HepG2 (cell line): ENCODE measurements at regions not wholly inside any gene's neighbourhood (a gene's known extent, or its start where the extent isn't known, plus 50 kb on each side); places are given as distances from the start of the nearest gene placed in this dataset.

Source experiments
- ATAC-seq: fragments of 200-7000 bp; cut with Tn5 transposase; 3 replicates; pipeline ENCODE4 v1.9.1; 2020; ENCODE audit warnings: mild to moderate bottlenecking, moderate library complexity
- BruUV-seq: library from RNA; stranded (reverse); fragments of 400-500 nt; replicated peaks from 2 replicates; lab custom pipeline; 2021; lab: Mats Ljungman, UMichigan
- CTCF ChIA-PET: fragments of 300-600 bp; formaldehyde crosslinking; extraction: SDS; loops from one replicate; lab custom pipeline; 2021; ENCODE audit warnings: low total read pairs, inconsistent platforms, low intra/inter-chr PET ratio; lab: Yijun Ruan, JAX
- POLR2A ChIA-PET: fragments of 350-600 bp; sonication (Branson Sonifier 250); formaldehyde crosslinking; loops from one replicate; lab custom pipeline; 2020; ENCODE audit warnings: antibody characterized with exemption, inconsistent platforms; lab: Yijun Ruan, JAX
- DNase-seq: peaks from one replicate; pipeline ENCODE4 v3.0.0-alpha.2; 2015; ENCODE audit warnings: low spot score
- FAIRE-seq: peaks from 3 replicates; lab custom pipeline; 2011; peaks lifted over from hg19 to GRCh38; lab: Jason Lieb, UNC
- H2AFZ ChIP-seq: one replicate; pipeline ENCODE4 v1.6.1; 2011; ENCODE audit warnings: low read length, inconsistent platforms
- H3K27ac ChIP-seq: fragments of 300-600 bp; 3 replicates; pipeline ENCODE4 v1.8.0; 2011; ENCODE audit warnings: mixed run types, mild to moderate bottlenecking, mixed read lengths, low read length, inconsistent platforms; ENCODE audit not compliant: insufficient read depth; ENCODE audit errors: extremely low read length
- H3K27me3 ChIP-seq, 2 experiments: fragments of 200-600 bp in 1 of 2; 2 replicates in 1 of 2; 3 replicates in 1 of 2; pipeline versions ENCODE4 v1.6.0 to v1.8.0; 2011; ENCODE audit warnings: low read length in 2 of 2, mild to moderate bottlenecking in 2 of 2, moderate library complexity in 2 of 2, inconsistent platforms in 1 of 2; ENCODE audit not compliant: insufficient read depth in 2 of 2, control insufficient read depth in 1 of 2
- H3K36me3 ChIP-seq, 2 experiments: fragments of 200-600 bp in 1 of 2; replicated peaks in 1 of 2; 2 replicates in 1 of 2; 3 replicates in 1 of 2; pipeline versions ENCODE4 v1.5.1 to v1.8.0; 2011; ENCODE audit warnings: low read length in 2 of 2, inconsistent platforms in 1 of 2; ENCODE audit not compliant: insufficient read depth in 2 of 2, control insufficient read depth in 1 of 2
- H3K4me1 ChIP-seq: 2 replicates; pipeline ENCODE4 v1.5.1; 2012; ENCODE audit warnings: low read length, inconsistent platforms; ENCODE audit not compliant: insufficient read depth
- H3K4me2 ChIP-seq: 2 replicates; pipeline ENCODE4 v1.6.0; 2011; ENCODE audit warnings: low read depth, low read length, inconsistent platforms
- H3K4me3 ChIP-seq, 3 experiments: fragments of 200-600 bp in 1 of 3; sonication (generic), shearing (Covaris generic) in 1 of 3; replicated peaks in 1 of 3; 2 replicates each; pipeline ENCODE4 v1.5.1; 2011 to 2016; ENCODE audit warnings: low read length in 3 of 3, inconsistent platforms in 2 of 3, low read depth in 2 of 3, mild to moderate bottlenecking in 2 of 3, control low read depth in 1 of 3, mixed read lengths in 1 of 3; ENCODE audit not compliant: insufficient read depth in 1 of 3
- H3K79me2 ChIP-seq: one replicate; pipeline ENCODE4 v1.6.1; 2011; ENCODE audit warnings: low read length, inconsistent platforms; ENCODE audit not compliant: insufficient read depth
- H3K9ac ChIP-seq: 2 replicates; pipeline ENCODE4 v1.6.0; 2011; ENCODE audit warnings: mild to moderate bottlenecking, low read depth, low read length, inconsistent platforms; ENCODE audit not compliant: insufficient read depth
- H3K9me3 ChIP-seq: 2 replicates; pipeline ENCODE4 v1.5.1; 2012; ENCODE audit warnings: mild to moderate bottlenecking, low read length
- H4K20me1 ChIP-seq: 2 replicates; pipeline ENCODE4 v1.6.0; 2011; ENCODE audit warnings: inconsistent platforms, mild to moderate bottlenecking, low read length, moderate library complexity; ENCODE audit not compliant: insufficient read depth
- GABPB1 ChIP-seq: IDR thresholded peaks from 2 replicates; pipeline ENCODE4 v1.6.1; 2016; ENCODE audit warnings: mild to moderate bottlenecking, missing genetic modification reagents, moderate library complexity, missing compliant biosample characterization
- HMGA1 ChIP-seq: sonication (generic); formaldehyde crosslinking; conservative IDR thresholded peaks from 2 replicates; pipeline ENCODE4 v1.4.0; 2020; ENCODE audit warnings: missing genetic modification reagents
- NFE2L2 ChIP-seq: fragments of 150-350 bp; IDR thresholded peaks from 2 replicates; pipeline ENCODE4 v1.6.1; 2014; ENCODE audit warnings: low read length
- SRSF4 ChIP-seq: fragments of 200-400 bp; formaldehyde crosslinking; IDR thresholded peaks from one replicate; pipeline ENCODE4 v1.6.1; 2018; ENCODE audit warnings: mild to moderate bottlenecking, low read depth, low read length, moderate library complexity; ENCODE audit not compliant: poor library complexity, severe bottlenecking
- ZBTB7B ChIP-seq: sonication (generic); formaldehyde crosslinking; IDR thresholded peaks from 2 replicates; pipeline ENCODE4 v1.4.0; 2020; ENCODE audit warnings: missing genetic modification reagents
- WGBS: methylation state at CpG from one replicate; pipeline ENCODE4 v1.1.6; 2017; ENCODE audit warnings: low lambda C conversion rate; 5-methylcytosine and 5-hydroxymethylcytosine counted together
- in situ Hi-C: cut with HindIII; loops from 2 replicates; pipeline ENCODE4 v1.10.0; 2017; ENCODE audit warnings: low pct_unique_long_range_greater_than_20kb; ENCODE audit not compliant: extremely low pct_ligation_motif_present
- intact Hi-C: fragments of 100-400 bp; cut with micrococcal nuclease; formaldehyde crosslinking; loops from one replicate; pipeline ENCODE4 v1.10.0; 2022; ENCODE audit not compliant: unreplicated experiment
- TF ChIP-seq, protein P1 (sequence below): fragments of 450-650 bp; IDR thresholded peaks from 2 replicates; pipeline ENCODE4 v1.6.1; 2016
- TF ChIP-seq, protein P2 (sequence below): fragments of 450-650 bp; IDR thresholded peaks from 2 replicates; pipeline ENCODE4 v1.6.1; 2017; ENCODE audit warnings: mild to moderate bottlenecking

DNA sequence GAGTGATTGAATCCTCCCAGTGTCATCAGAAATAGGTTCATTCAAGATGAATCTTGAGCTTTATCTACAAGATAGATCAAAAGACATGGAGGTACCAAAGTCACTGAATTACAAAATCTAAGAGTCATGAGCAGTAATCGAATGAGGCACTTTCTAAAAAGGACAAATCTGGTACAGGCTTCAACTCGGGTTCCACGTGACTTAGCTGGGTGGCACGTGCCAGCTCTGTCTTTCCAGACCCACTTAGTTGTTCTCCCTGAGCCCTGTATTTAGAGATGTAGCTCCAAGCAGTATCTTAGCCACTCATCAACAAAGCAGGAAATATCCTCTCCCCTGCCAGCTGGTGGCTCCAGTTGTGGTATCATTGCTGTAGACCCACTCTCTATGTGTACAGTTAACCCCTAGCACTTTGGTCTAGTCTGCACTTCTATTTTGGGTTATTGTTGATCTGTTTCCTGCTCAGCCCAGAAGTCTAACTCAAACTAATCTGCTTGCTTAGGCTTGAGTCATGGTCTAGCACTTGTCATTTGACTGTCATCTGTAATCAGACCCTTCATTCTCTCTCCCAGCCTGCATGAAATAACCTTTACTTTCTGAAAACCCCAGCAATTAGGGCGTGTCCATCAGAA is 528.7 kb downstream of the ETS1 start:
- no peaks in the 10 kb centered on the region for H3K36me3 ChIP-seq
- intact Hi-C loops, result no loop called here
- H3K9ac ChIP-seq, result no peak overlapping the region
- no peak overlapping the region for H2AFZ ChIP-seq
- DNase-seq (no peak), FAIRE-seq (no peak), ATAC-seq (no peak)
- H3K27me3 ChIP-seq, result no peaks in the 10 kb centered on the region
- TF ChIP-seq NFE2L2, result no peak
- TF ChIP-seq GABPB1 (CRISPR knock-in tag), result no peak
- TF ChIP-seq ZBTB7B, result no peak
- no peak for TF ChIP-seq SRSF4
- no peak for TF ChIP-seq HMGA1
- TF ChIP-seq, protein P1, sequence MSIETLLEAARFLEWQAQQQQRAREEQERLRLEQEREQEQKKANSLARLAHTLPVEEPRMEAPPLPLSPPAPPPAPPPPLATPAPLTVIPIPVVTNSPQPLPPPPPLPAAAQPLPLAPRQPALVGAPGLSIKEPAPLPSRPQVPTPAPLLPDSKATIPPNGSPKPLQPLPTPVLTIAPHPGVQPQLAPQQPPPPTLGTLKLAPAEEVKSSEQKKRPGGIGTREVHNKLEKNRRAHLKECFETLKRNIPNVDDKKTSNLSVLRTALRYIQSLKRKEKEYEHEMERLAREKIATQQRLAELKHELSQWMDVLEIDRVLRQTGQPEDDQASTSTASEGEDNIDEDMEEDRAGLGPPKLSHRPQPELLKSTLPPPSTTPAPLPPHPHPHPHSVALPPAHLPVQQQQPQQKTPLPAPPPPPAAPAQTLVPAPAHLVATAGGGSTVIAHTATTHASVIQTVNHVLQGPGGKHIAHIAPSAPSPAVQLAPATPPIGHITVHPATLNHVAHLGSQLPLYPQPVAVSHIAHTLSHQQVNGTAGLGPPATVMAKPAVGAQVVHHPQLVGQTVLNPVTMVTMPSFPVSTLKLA, result peak; percentile 96
- TF ChIP-seq, protein P2, sequence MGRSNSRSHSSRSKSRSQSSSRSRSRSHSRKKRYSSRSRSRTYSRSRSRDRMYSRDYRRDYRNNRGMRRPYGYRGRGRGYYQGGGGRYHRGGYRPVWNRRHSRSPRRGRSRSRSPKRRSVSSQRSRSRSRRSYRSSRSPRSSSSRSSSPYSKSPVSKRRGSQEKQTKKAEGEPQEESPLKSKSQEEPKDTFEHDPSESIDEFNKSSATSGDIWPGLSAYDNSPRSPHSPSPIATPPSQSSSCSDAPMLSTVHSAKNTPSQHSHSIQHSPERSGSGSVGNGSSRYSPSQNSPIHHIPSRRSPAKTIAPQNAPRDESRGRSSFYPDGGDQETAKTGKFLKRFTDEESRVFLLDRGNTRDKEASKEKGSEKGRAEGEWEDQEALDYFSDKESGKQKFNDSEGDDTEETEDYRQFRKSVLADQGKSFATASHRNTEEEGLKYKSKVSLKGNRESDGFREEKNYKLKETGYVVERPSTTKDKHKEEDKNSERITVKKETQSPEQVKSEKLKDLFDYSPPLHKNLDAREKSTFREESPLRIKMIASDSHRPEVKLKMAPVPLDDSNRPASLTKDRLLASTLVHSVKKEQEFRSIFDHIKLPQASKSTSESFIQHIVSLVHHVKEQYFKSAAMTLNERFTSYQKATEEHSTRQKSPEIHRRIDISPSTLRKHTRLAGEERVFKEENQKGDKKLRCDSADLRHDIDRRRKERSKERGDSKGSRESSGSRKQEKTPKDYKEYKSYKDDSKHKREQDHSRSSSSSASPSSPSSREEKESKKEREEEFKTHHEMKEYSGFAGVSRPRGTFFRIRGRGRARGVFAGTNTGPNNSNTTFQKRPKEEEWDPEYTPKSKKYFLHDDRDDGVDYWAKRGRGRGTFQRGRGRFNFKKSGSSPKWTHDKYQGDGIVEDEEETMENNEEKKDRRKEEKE, result no peak
- WGBS, result 0% methylated on average over 5 of the region's 5 CpGs
- no peaks in the 10 kb centered on the region for H3K79me2 ChIP-seq
- no peak overlapping the region for H3K4me3 ChIP-seq
- ChIA-PET POLR2A (no interaction called here), CTCF (no interaction called here)
- no peaks in the 10 kb centered on the region for H4K20me1 ChIP-seq
- BruUV-seq, result no TSS peak
- in situ Hi-C loops, result no loop called here
- H3K9me3 ChIP-seq, result peaks cover 34% of the 10 kb centered on the region
- no peaks in the 10 kb centered on the region for H3K4me1 ChIP-seq
- H3K4me2 ChIP-seq, result no peak overlapping the region
- no peak overlapping the region for H3K27ac ChIP-seq
